Stimulated activated CD4-positive, alpha-beta T cell treated with anti-CD3 and anti-CD28 coated beads, Interleukin-1b, Interleukin-23, amount 100 ng/mL, for 4 hours (primary cell): ENCODE measurements at regions not wholly inside any gene's neighbourhood (a gene's known extent, or its start where the extent isn't known, plus 50 kb on each side); places are given as distances from the start of the nearest gene placed in this dataset.

Experiments
- DNase-seq, 2 donors: peaks; one replicate each; pipeline ENCODE4 v3.0.0-alpha.2; 2020; ENCODE audit warnings: low read depth in 2 of 2

- no peak for DNase-seq
Observed at GRCh38 chr2:19722531-19722971, 179.2 kb downstream of the TTC32 start.

GRCh38 chr2:19720306-19720705 is 181.5 kb downstream of the TTC32 start:
- DNase-seq = no peak

GRCh38 chr2:19719540-19719939 is 182.2 kb downstream of the TTC32 start:
- DNase-seq = no peak

GRCh38 chr2:19717446-19717845 is 184.3 kb downstream of the TTC32 start:
- DNase-seq = no peak

- no peak for DNase-seq
Observed at GRCh38 chr2:19714926-19715325, 186.9 kb downstream of the TTC32 start.

GRCh38 chr2:19712850-19713249 is 188.9 kb downstream of the TTC32 start:
- DNase-seq = no peak

GRCh38 chr2:19711470-19712372 is 190.1 kb downstream of the TTC32 start:
- DNase-seq = no peak

GRCh38 chr2:19710230-19710629 is 191.6 kb downstream of the TTC32 start:
- no peak for DNase-seq

- DNase-seq = no peak
Observed at GRCh38 chr2:19709553-19709952, 192.2 kb downstream of the TTC32 start.

GRCh38 chr2:19708776-19709175 is 193.0 kb downstream of the TTC32 start:
- DNase-seq = no peak

- no peak for DNase-seq
Observed at GRCh38 chr2:19706332-19706731, 195.5 kb downstream of the TTC32 start.

GRCh38 chr2:19702267-19702666 is 199.5 kb downstream of the TTC32 start:
- DNase-seq = no peak

GRCh38 chr2:19700861-19701585 is 200.8 kb downstream of the TTC32 start:
- no peak for DNase-seq

GRCh38 chr2:19697131-19697530 is 204.7 kb downstream of the TTC32 start:
- DNase-seq = no peak

- no peak for DNase-seq
Observed at GRCh38 chr2:19695706-19696105, 206.1 kb downstream of the TTC32 start.

GRCh38 chr2:19691892-19692291 is 209.9 kb downstream of the TTC32 start:
- no peak for DNase-seq

GRCh38 chr2:19690429-19690828 is 211.4 kb downstream of the TTC32 start:
- no peak for DNase-seq

- DNase-seq = no peak
Observed at GRCh38 chr2:19689646-19690168, 212.1 kb downstream of the TTC32 start.

GRCh38 chr2:19688059-19688458 is 213.7 kb downstream of the TTC32 start:
- DNase-seq = no peak

GRCh38 chr2:19687017-19687659 is 214.6 kb downstream of the TTC32 start:
- no peak for DNase-seq

- DNase-seq = no peak
Observed at GRCh38 chr2:19686439-19686838, 215.3 kb downstream of the TTC32 start.

- no peak for DNase-seq
Observed at GRCh38 chr2:19685731-19686130, 216.1 kb downstream of the TTC32 start.
